ENCODE measurements at regions not wholly inside any gene's neighbourhood (a gene's known extent, or its start where the extent isn't known, plus 50 kb on each side); places are given as distances from the start of the nearest gene placed in this dataset.
"Not testable (repeated sequence)": the region's sequence is repeated elsewhere in the genome, so short reads cannot be mapped to it uniquely, and the experiment has no call there.

DNA sequence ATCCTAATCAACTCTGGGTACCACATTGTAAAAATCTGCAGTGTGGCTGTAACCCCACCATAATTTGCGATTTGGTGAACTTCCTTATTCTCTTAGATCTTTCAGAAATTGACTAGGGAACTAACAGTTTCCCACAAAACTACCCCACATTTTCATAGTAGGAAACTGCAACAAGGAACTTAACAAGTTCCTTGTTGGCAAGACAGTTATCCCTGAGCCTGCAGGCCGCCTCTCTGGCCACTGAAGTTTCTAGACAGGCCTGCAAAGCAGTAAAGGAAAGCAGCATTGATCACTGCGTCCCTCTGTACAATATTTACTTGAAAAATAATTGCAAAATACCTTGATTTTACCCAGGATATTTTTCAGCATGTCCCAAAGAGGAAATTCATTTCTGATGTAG lies 372.9 kb downstream of the ANAPC1 start:
- DNase-seq = not testable (repeated sequence)

DNA sequence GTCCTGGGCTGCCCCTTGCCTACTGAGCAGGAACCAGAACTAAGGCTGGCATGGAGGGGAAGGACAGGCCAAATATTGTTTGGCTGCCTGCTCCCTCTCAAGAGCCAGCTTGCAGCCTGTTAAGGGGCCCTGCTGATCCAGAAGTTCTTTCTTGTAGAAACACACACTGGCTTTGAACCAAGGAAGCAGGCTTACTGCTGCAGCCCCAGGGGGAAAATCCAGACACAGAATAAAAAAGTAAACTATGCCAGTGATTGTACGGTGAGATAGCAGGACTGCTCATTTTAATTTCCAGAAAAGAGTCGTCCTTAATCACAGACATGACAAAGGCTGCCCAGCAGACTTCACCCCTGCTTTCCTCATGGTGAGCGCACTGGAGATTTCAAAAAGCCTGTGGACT lies 371.6 kb downstream of the ANAPC1 start:
- not testable (repeated sequence) for DNase-seq

GRCh38 chr2:111514138-111514537 lies 369.9 kb downstream of the ANAPC1 start:
- DNase-seq = not testable (repeated sequence)

- not testable (repeated sequence) for DNase-seq
Observed at GRCh38 chr2:111517050-111517720, 366.8 kb downstream of the ANAPC1 start.

- DNase-seq = not testable (repeated sequence)
Observed at GRCh38 chr2:111517721-111518053, 366.3 kb downstream of the ANAPC1 start.

DNA sequence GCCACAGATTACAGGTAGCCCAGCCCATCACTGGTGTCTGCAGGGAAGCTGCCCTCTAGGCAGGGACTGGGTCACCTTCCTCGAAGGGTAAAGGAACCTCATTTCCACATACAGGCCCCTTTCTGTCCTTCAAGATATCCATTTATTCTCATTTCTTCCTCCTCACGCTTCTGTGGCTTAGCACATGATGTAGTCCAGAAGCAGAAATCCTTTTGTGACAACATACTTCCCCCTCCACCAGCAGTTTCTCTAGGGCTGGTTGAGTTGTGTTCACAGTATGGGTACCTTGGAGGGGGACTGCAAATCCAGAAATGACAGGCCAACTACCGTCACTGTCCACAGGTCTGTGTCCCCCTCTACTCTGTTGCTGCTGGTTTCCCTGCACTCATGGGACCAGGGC lies 364.9 kb downstream of the ANAPC1 start:
- DNase-seq = no peak

- no peak for DNase-seq
Observed at GRCh38 chr2:111522231-111522768, 361.7 kb downstream of the ANAPC1 start.

DNA sequence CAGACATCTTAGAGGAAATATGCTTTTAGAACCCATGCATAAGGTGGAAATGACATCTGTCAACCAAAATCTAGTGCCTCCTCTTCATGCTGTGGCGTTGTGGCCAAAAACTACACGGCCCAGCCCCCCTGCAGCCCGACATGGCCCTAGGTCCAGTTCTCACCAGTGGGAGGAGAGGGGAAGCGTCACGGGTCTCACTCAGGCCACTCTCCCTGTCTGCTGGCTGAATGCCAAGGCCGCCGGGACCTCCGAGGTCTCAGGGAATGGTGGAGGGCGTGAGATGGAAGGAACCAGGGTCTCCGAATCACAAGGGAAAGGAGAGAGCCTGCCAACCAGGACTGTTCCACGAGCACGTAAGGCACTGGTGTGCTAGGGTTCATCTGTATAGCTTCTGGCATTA lies 361.0 kb downstream of the ANAPC1 start:
- no peak for DNase-seq

- DNase-seq = not testable (repeated sequence)
Observed at GRCh38 chr2:111525026-111525425, 359.0 kb downstream of the ANAPC1 start.

GRCh38 chr2:111526041-111526639 lies 357.9 kb downstream of the ANAPC1 start:
- not testable (repeated sequence) for DNase-seq

DNA sequence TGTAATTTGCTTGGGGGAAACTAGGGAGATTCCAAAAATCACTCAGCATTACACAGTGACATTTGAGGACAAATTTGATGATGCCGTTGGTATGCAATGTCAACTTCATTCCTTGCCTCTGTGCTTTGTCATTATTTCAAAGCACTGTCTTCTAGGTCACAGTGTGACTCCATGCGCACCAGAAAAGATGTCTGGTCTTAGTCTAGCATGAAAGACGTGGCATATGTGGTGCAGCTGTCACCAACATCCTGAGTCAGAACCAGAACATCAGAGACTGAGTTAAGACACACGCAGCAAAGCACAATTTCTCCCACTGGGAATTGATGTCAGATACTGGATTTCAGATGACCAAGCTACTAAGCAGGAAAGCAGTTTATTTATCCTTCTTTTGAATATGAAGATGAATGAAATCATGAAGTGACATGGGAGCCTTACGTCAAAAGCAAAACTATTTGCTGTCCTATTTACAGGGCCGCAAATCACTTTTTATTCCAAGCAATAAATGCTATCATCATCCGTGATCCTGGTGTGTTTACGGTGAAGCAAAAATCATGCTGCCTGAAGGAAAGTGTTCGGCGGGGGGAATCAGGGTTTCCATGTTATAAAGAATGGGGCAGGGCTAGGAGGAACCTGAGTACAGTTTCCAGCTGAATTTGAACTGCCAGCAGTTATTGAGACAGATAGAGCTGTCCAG lies 356.1 kb downstream of the ANAPC1 start:
- not testable (repeated sequence) for DNase-seq

- DNase-seq = not testable (repeated sequence)
Observed at GRCh38 chr2:111529022-111529421, 355.0 kb downstream of the ANAPC1 start.

DNA sequence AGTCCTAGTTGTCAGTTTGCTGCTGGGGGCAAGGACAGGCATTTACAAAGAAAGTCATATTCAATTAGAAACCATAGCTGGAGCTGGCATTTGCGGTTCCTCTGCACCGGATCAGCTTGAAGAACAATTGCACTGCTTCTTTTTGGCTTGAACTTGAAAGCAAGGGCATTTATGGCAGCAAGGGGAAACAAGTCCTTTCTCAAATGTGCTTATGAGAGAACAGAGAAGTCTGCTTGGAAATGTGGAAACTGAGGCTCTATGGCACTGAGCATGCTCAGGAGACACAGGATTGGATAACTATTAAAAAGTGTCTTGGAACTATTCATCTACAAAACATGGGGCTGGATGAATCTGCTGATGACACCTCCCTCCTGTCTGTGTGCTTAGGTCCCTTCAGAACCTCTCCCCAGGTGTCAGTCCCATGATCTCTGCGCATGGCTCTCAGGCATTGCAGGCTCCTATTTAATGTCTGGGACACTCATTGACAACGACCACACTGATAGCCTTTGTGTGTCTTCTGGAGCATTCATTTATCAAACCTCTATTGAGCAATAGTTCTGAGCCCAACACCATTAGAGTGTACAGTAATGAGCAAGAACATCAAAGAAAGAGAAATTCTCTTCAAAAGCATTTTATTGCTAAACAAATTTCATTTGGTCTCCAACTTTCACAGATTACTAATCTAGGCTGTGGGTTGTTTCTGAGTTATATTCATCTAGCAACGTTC lies 353.6 kb downstream of the ANAPC1 start:
- not testable (repeated sequence) for DNase-seq

- not testable (repeated sequence) for DNase-seq
Observed at GRCh38 chr2:111532682-111533556, 351.1 kb downstream of the ANAPC1 start.

DNA sequence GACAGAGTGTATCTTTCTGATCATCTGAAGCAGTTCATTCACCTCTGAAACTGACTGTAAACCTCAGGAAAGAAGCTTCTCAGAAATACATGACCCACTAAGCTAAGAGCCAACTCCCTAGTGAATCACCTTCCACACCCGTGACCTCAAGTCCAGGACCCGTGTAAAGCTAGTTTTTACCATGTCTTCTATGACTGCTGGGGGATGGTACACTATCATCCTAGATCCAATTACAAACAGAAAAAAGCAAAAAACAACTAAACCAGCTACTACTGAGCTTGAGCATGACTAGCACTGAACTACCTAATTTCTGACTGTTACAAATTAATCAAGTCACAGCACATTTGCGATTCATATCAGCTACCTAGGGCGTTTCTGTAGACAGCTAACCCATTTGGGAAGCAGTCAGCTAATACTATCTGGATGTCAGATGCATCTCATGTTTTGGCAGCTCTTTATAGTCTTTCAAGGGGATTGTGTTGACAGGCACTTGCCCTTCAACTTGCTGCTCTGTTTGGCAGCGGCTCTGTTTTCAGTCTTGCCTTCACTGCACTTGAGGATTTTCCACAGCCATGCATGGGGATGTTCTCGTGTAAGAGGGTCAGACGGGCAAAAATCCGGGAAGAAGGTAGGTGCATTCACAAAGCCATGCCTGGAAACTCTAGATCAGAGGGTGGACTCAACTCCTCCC lies 350.3 kb downstream of the ANAPC1 start:
- not testable (repeated sequence) for DNase-seq

DNA sequence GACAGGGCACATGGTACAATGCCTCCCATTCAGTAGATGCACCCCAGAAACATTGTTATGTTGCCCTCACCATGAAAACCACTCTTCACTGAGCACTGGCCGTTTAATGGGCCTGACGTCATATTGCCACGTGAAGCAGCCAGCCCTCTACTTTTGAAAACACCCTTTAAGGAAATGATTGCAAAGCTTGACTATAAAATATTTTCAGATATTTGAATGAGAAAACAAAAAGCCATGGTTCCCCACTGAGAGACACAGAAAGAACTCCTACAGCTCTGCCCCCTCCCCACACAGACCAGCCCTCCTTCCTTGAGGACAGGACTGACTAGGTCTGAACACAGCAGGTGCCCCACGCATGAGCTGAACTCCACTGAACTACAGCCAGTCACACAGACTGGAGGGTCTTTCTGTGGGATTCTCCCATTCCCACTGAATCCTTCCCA lies 349.1 kb downstream of the ANAPC1 start:
- no peak for DNase-seq

GRCh38 chr2:111535404-111535803 lies 348.6 kb downstream of the ANAPC1 start:
- DNase-seq = no peak

DNA sequence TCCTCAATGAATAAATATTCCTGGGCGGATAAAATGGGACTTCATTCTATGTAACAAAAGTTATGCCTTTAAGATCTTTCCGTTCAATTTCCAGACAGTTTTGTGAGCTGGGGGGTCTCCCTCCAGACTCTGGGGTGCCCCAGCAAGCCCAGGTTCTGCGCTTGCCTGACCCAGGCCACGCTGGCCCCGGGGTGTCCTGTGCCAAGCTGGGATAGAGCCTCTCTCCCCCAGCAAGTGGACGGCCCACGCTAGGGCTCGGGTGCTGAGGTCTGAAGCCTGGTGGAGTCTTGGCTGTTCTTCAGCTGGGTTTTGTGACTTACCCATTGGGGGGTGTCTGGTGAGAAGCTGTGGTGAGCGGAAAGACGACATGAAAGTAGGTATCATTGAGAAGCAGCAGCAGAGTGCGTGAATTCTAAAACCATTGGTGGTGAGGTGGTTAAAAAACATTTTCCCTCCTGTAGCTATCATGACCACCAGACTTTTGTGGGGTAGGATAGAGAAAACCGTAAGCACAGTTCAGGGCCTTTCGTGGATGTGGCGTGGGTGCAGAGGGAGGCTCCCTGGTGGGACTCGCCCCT lies 346.8 kb downstream of the ANAPC1 start:
- DNase-seq = no peak

DNA sequence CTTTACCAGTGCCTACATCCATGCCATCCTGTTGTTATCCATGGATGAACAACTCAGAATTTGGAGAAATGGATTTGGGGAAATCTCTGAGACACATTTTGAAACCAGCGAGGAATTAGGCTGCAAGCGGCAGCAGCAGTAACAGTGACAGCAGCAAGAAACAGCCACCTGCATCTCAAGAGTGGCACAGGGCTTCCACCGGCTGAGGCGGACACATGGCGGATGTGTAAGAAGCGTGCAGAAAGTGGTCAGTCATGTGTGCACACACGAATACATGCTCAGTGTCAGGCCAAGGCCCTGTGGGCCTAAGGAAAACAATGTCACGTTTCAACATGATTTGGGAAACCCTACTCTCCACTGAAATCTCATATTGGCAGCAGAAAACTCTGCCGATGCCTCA lies 344.0 kb downstream of the ANAPC1 start:
- DNase-seq = not testable (repeated sequence)

DNA sequence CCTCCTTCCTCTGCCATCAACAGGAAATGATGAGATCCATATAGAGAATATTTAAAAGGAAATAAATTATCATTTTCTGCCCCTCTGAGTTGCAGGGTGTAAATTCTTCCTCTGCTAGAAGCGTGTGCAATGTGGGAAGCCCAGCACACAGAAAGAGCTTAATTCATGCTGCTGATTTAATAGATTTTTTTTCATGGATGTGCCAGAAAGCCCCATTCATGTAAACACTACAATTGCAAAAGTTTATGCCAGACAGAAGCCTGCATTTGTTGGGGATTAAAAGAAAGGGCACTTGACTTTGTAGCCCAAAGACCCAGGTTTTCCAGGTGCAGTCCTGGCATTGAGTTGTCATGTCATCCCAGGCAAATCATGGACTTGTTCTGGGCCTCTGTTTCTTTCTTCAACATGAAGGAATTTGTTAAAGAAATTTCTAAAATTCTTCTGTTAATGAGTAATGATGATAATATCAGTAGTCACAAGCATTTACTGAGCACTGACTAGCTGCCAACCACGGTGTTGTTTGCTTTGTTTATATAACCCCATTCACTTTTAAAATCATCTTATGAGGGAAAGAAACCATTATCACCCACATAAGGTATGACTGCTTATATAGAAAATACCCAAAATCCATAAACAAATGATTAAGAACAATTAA lies 341.7 kb downstream of the ANAPC1 start:
- not testable (repeated sequence) for DNase-seq

Measured in activated T-cell treated with anti-CD3 and anti-CD28 coated beads for 4 hours (primary cell).